ENCODE measurements at regions not wholly inside any gene's neighbourhood (a gene's known extent, or its start where the extent isn't known, plus 50 kb on each side); places are given as distances from the start of the nearest gene placed in this dataset.

- intact Hi-C loops (cut with DNase I, micrococcal nuclease): loop anchor here (5.0 kb wide), 1 partner anchor 326 kb away; no protein-coding TSS in a partner anchor
- ChIA-PET POLR2A (no interaction called here), CTCF (no interaction called here)
- Mint-ChIP-seq H3K4me3 (no peak overlapping the region), H3K27me3 (no peaks in the 10 kb centered on the region), H3K36me3 (ENCODE audit: low read depth) (no peaks in the 10 kb centered on the region), H3K27ac (no peak overlapping the region), H3K9me3 (ENCODE audit: low read depth) (no peaks in the 10 kb centered on the region), H3K4me1 (no peaks in the 10 kb centered on the region)
- DNase-seq (no peak), ATAC-seq (peak; percentile 30)
Observed at GRCh38 chr12:131493068-131493826, 217.6 kb upstream of the SFSWAP start.

- intact Hi-C loops (cut with DNase I, micrococcal nuclease): loop anchor here (5.0 kb wide), 1 partner anchor 327 kb away; no protein-coding TSS in a partner anchor
- no peaks in the 10 kb centered on the region for H3K27me3 Mint-ChIP-seq
- DNase-seq (no peak), ATAC-seq (no peak)
- POLR2A ChIA-PET: no interaction called here
- CTCF ChIA-PET: no interaction called here
- no peaks in the 10 kb centered on the region for H3K4me1 Mint-ChIP-seq
- no peak overlapping the region for H3K27ac Mint-ChIP-seq
- no peaks in the 10 kb centered on the region for H3K36me3 Mint-ChIP-seq (ENCODE audit: low read depth)
- H3K9me3 Mint-ChIP-seq (ENCODE audit: low read depth): no peaks in the 10 kb centered on the region
- no peak overlapping the region for H3K4me3 Mint-ChIP-seq
Observed at GRCh38 chr12:131494216-131494615, 216.7 kb upstream of the SFSWAP start.

- CTCF ChIA-PET: no interaction called here
- Mint-ChIP-seq H3K27me3 (no peaks in the 10 kb centered on the region), H3K4me1 (peaks cover 4% of the 10 kb centered on the region), H3K9me3 (ENCODE audit: low read depth) (no peaks in the 10 kb centered on the region), H3K4me3 (no peak overlapping the region), H3K27ac (no peak overlapping the region), H3K36me3 (ENCODE audit: low read depth) (no peaks in the 10 kb centered on the region)
- DNase-seq (no peak), ATAC-seq (no peak)
- POLR2A ChIA-PET: no interaction called here
- intact Hi-C loops (cut with DNase I, micrococcal nuclease): loop anchor here (5.0 kb wide), 1 partner anchor 328 kb away; no protein-coding TSS in a partner anchor
Observed at GRCh38 chr12:131494741-131495524, 216.0 kb upstream of the SFSWAP start.

DNA sequence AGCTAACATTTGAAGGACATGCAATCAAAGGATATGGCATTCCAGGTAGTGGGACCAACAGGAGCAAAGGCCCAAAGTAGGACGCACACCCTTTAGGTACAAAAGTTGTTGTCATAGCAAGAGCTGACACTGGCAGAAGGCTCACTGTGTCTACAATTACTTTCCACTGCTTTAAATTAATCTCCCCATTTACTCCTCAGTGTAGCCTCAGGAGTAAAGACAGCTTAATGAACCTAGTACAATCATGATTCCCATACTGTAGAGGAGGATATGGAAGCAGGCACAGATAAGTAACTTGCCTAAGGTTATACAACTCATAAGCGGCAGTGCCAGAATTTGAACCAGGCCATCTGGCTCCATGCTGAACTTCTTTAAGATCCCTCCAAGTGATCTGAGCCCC, 212.9 kb upstream of the SFSWAP start:
- ATAC-seq: no peak
- no peaks in the 10 kb centered on the region for H3K9me3 Mint-ChIP-seq (ENCODE audit: low read depth)
- intact Hi-C loops (cut with DNase I, micrococcal nuclease): no loop called here

DNA sequence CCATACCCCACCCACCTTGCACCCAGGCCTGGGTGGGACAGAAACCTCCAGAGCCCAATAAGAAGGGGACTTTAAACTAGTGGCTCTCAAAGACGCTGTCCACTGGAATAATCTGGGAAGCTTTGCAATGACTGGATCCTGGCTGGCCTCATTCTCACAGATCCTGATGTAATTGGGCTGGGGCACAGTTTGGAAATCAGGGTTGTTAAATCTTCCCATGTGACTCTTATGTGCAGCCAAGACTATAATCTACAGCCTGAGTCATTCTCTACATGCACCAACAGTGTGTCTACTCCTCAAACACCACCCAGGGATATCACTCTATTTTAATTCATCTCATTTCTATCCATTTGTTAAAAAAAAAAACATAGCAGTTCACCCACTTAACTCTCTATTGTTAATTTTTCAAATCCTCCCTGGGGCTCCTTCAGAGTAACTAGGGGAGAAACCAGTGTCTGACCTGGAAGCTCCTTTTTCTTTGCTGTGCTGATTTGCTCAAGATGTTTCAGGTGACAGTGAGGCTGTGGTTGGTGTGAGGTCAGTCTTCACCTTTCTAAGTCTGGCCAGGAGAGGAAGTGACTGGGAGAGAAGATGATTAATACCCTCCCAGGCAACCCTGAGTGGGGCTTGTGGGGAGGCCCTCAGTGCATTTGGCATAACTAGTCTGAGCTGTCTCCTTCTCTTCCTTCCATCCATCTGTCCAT, 211.6 kb upstream of the SFSWAP start:
- Mint-ChIP-seq H3K27me3 (no peaks in the 10 kb centered on the region), H3K9me3 (ENCODE audit: low read depth) (no peaks in the 10 kb centered on the region), H3K36me3 (ENCODE audit: low read depth) (no peaks in the 10 kb centered on the region), H3K4me1 (peaks cover 4% of the 10 kb centered on the region), H3K27ac (no peak overlapping the region), H3K4me3 (no peak overlapping the region)
- DNase-seq: peak; percentile 15
- ChIA-PET POLR2A (no interaction called here), CTCF (interaction anchor here (1.1 kb wide), 1 partner anchor 45 kb away, joined by 4 read pairs; no protein-coding TSS in a partner anchor)
- ATAC-seq: peak; percentile 68
- intact Hi-C loops (cut with DNase I, micrococcal nuclease): no loop called here

More for the DNA sequence above, 212.9 kb upstream of the SFSWAP start:
- POLR2A ChIA-PET: no interaction called here
- no peaks in the 10 kb centered on the region for H3K27me3 Mint-ChIP-seq
- H3K36me3 Mint-ChIP-seq (ENCODE audit: low read depth): no peaks in the 10 kb centered on the region
- peaks cover 4% of the 10 kb centered on the region for H3K4me1 Mint-ChIP-seq
- CTCF ChIA-PET: interaction anchor here (0.7 kb wide), 1 partner anchor 19 kb away, joined by 3 read pairs; no protein-coding TSS in a partner anchor
- no peak overlapping the region for H3K27ac Mint-ChIP-seq
- no peak for DNase-seq
- H3K4me3 Mint-ChIP-seq: no peak overlapping the region

DNA sequence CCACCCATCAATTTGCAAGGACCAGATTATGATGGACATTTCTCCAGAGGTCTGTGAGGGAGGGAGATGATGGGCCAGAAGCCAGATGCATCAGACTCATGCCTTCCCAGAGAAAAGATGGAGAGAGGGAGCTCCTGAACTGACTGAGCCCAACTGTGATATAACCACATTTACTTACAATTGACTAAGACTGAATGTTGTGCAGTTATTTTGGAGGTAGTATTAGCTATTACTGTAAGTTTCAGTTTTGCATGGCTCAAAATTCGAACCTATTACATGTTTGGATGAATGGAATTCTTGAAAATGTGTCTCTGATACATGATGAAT, 211.1 kb upstream of the SFSWAP start:
- ATAC-seq (no peak), DNase-seq (no peak)
- no peak overlapping the region for H3K27ac Mint-ChIP-seq
- H3K9me3 Mint-ChIP-seq (ENCODE audit: low read depth): no peaks in the 10 kb centered on the region
- ChIA-PET CTCF (interaction anchor here (1.1 kb wide), 1 partner anchor 45 kb away, joined by 4 read pairs; no protein-coding TSS in a partner anchor), POLR2A (no interaction called here)
- intact Hi-C loops (cut with DNase I, micrococcal nuclease): no loop called here
- H3K27me3 Mint-ChIP-seq: no peaks in the 10 kb centered on the region
- no peak overlapping the region for H3K4me3 Mint-ChIP-seq
- peaks cover 4% of the 10 kb centered on the region for H3K4me1 Mint-ChIP-seq
- no peaks in the 10 kb centered on the region for H3K36me3 Mint-ChIP-seq (ENCODE audit: low read depth)

GRCh38 chr12:131500564-131500963, 210.3 kb upstream of the SFSWAP start:
- Mint-ChIP-seq H3K36me3 (ENCODE audit: low read depth) (no peaks in the 10 kb centered on the region), H3K27me3 (no peaks in the 10 kb centered on the region), H3K27ac (no peak overlapping the region), H3K4me1 (peaks cover 4% of the 10 kb centered on the region), H3K9me3 (ENCODE audit: low read depth) (no peaks in the 10 kb centered on the region), H3K4me3 (no peak overlapping the region)
- ATAC-seq (no peak), DNase-seq (no peak)
- ChIA-PET CTCF (no interaction called here), POLR2A (no interaction called here)
- intact Hi-C loops (cut with DNase I, micrococcal nuclease): no loop called here

DNA sequence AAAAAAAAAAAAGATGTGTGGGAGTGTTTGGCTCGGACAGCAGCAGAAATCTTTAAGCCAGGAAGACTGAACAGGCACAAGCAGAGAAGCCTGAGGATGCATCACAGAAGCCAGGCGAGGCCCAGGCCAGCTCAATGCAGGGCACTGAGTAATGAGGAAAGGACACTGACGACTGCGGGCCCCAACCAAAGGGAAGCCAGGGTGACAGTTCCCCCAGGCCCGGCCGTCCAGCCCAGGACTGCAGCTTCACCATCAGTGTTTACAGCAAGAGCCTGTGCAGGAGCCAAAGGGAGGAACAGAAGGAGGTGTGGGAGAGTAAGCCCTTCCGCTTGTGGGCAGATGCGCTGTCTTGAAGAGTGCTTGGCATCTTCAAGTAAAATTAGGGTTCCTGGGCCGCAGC, 205.3 kb upstream of the SFSWAP start:
- CTCF ChIA-PET: interaction anchor here (0.8 kb wide), 1 partner anchor 20 kb away, joined by 4 read pairs; no protein-coding TSS in a partner anchor
- ATAC-seq (no peak), DNase-seq (no peak)
- POLR2A ChIA-PET: no interaction called here
- intact Hi-C loops (cut with DNase I, micrococcal nuclease): no loop called here
- Mint-ChIP-seq H3K27me3 (no peaks in the 10 kb centered on the region), H3K4me1 (peaks cover under 1% of the 10 kb centered on the region), H3K27ac (no peak overlapping the region), H3K9me3 (ENCODE audit: low read depth) (no peaks in the 10 kb centered on the region), H3K36me3 (ENCODE audit: low read depth) (no peaks in the 10 kb centered on the region), H3K4me3 (no peak overlapping the region)

- ATAC-seq: no peak
- DNase-seq: no peak
- Mint-ChIP-seq H3K27ac (no peak overlapping the region), H3K4me1 (peaks cover 9% of the 10 kb centered on the region), H3K9me3 (ENCODE audit: low read depth) (no peaks in the 10 kb centered on the region), H3K36me3 (ENCODE audit: low read depth) (no peaks in the 10 kb centered on the region), H3K4me3 (no peak overlapping the region), H3K27me3 (no peaks in the 10 kb centered on the region)
- ChIA-PET CTCF (interaction anchor here (0.6 kb wide), 1 partner anchor 283 kb away, joined by 4 read pairs; no protein-coding TSS in a partner anchor), POLR2A (no interaction called here)
- intact Hi-C loops (cut with DNase I, micrococcal nuclease): no loop called here
Observed at GRCh38 chr12:131506426-131506825, 204.5 kb upstream of the SFSWAP start.

DNA sequence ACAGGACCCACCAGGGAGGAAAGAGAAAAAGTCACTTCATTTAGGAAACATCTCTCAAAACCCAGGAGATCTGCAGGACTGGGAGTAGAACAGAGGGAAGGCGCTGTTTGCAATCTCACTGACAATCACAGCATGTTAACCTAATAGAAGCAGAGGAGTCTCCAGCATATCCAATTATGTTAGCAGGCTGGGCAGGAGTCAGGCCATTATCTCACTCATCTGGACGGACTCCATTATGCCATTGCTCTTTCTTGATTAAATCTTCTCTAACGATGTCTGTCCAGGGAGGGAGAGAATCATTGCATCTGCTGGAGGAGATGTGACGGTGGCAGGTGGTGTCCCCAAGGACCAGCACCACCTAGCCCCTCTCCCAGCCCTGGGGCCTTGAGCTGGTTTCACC, 203.8 kb upstream of the SFSWAP start:
- Mint-ChIP-seq H3K9me3 (ENCODE audit: low read depth) (no peaks in the 10 kb centered on the region), H3K27me3 (no peaks in the 10 kb centered on the region), H3K36me3 (ENCODE audit: low read depth) (no peaks in the 10 kb centered on the region), H3K27ac (no peak overlapping the region), H3K4me1 (peaks cover 15% of the 10 kb centered on the region), H3K4me3 (no peak overlapping the region)
- intact Hi-C loops (cut with DNase I, micrococcal nuclease): no loop called here
- ChIA-PET CTCF (no interaction called here), POLR2A (no interaction called here)
- DNase-seq (no peak), ATAC-seq (no peak)

GRCh38 chr12:131507881-131508280, 203.0 kb upstream of the SFSWAP start:
- no peaks in the 10 kb centered on the region for H3K36me3 Mint-ChIP-seq (ENCODE audit: low read depth)
- no peak overlapping the region for H3K27ac Mint-ChIP-seq
- peaks cover 15% of the 10 kb centered on the region for H3K4me1 Mint-ChIP-seq
- no peaks in the 10 kb centered on the region for H3K27me3 Mint-ChIP-seq
- ChIA-PET POLR2A (no interaction called here), CTCF (no interaction called here)
- ATAC-seq (no peak), DNase-seq (no peak)
- H3K4me3 Mint-ChIP-seq: no peak overlapping the region
- intact Hi-C loops (cut with DNase I, micrococcal nuclease): no loop called here
- no peaks in the 10 kb centered on the region for H3K9me3 Mint-ChIP-seq (ENCODE audit: low read depth)
